A549 (cell line): ENCODE measurements at regions not wholly inside any gene's neighbourhood (a gene's known extent, or its start where the extent isn't known, plus 50 kb on each side); places are given as distances from the start of the nearest gene placed in this dataset.

ENCODE experiments used
- CEBPB ChIP-seq, 2 experiments: fragments of >200 bp in 1 of 2; sonication (Bioruptor Twin) in 1 of 2; formaldehyde crosslinking in 1 of 2; IDR thresholded peaks; 2 replicates each; pipeline ENCODE4 v1.6.1; 2012 to 2016
- EP300 ChIP-seq, 2 experiments: fragments of >200 bp; sonication (Bioruptor Twin); formaldehyde crosslinking; IDR thresholded peaks; 2 replicates in 1 of 2; 3 replicates in 1 of 2; pipeline ENCODE4 v1.6.1; 2016 to 2017
- ESRRA ChIP-seq: fragments of 150-350 bp; IDR thresholded peaks from 2 replicates; pipeline ENCODE4 v1.6.1; 2014; ENCODE audit warnings: mild to moderate bottlenecking, low read length, borderline replicate concordance
- JUN ChIP-seq, 2 experiments: fragments of >200 bp; sonication (Bioruptor Twin); formaldehyde crosslinking; IDR thresholded peaks; 2 replicates in 1 of 2; 3 replicates in 1 of 2; pipeline ENCODE4 v1.6.1; 2016 to 2017
- NFE2L2 ChIP-seq: fragments of 150-350 bp; conservative IDR thresholded peaks from 2 replicates; pipeline ENCODE4 v1.6.1; 2014; ENCODE audit warnings: low read length
- POLR2A ChIP-seq: IDR thresholded peaks from 2 replicates; pipeline ENCODE4 v1.6.1; 2012; ENCODE audit warnings: mild to moderate bottlenecking, low read length
- RAD21 ChIP-seq, 2 experiments: fragments of >200 bp in 1 of 2; sonication (Bioruptor Twin) in 1 of 2; formaldehyde crosslinking in 1 of 2; IDR thresholded peaks in 1 of 2; conservative IDR thresholded peaks in 1 of 2; 2 replicates in 1 of 2; 3 replicates in 1 of 2; pipeline ENCODE4 v1.6.1; 2012 to 2018; ENCODE audit warnings: inconsistent platforms in 1 of 2
- TF ChIP-seq, protein P1 (sequence below): fragments of >200 bp; sonication (Bioruptor Twin); formaldehyde crosslinking; IDR thresholded peaks from 3 replicates; pipeline ENCODE4 v1.5.1; 2016

DNA sequence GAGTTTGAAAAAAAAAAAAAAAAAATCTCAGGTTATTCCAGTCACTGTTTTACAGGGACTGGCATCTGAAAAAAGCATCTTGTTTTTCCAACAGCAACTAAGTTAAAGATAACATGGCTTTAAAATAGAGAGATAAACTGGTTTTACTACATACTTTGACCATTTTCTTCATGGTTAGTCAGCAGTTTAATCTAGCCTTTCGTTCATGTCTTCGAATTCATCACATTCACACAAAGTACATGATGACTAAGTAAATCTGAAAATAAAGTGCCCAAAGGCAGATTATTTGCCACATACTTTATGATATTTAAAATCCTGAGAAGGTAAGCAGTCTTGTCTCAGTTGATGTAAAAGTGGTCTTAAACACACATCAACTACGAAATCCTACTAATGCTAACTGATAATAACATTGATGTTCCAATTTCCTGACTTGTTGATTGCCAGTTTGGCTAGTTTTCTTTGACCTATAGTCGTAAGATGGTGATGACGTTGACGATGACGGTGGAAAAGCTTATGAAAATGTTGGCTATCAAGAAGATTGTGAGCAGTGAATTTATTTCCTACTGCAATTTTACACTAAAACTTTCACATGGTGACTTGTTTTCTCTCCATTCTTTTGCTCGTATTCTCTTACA lies 540.5 kb upstream of the BOD1L1 start:
- TF ChIP-seq EP300 (IDR thresholded peaks at IDR 0.05) (no peak), NFE2L2 (no peak), ESRRA (no peak), JUN (IDR thresholded peaks at IDR 0.05) (no peak), POLR2A (no peak), CEBPB (IDR thresholded peaks at IDR 0.05) (no peak), RAD21 (conservative IDR thresholded peaks at IDR 0.05 in 1 of 2, IDR thresholded peaks at IDR 0.05 in 1 of 2) (no peak)
- TF ChIP-seq, protein P1, sequence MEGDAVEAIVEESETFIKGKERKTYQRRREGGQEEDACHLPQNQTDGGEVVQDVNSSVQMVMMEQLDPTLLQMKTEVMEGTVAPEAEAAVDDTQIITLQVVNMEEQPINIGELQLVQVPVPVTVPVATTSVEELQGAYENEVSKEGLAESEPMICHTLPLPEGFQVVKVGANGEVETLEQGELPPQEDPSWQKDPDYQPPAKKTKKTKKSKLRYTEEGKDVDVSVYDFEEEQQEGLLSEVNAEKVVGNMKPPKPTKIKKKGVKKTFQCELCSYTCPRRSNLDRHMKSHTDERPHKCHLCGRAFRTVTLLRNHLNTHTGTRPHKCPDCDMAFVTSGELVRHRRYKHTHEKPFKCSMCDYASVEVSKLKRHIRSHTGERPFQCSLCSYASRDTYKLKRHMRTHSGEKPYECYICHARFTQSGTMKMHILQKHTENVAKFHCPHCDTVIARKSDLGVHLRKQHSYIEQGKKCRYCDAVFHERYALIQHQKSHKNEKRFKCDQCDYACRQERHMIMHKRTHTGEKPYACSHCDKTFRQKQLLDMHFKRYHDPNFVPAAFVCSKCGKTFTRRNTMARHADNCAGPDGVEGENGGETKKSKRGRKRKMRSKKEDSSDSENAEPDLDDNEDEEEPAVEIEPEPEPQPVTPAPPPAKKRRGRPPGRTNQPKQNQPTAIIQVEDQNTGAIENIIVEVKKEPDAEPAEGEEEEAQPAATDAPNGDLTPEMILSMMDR: no peak
